ENCODE measurements at regions not wholly inside any gene's neighbourhood (a gene's known extent, or its start where the extent isn't known, plus 50 kb on each side); places are given as distances from the start of the nearest gene placed in this dataset.

GRCh38 chr10:78938695-78939672 lies 129.8 kb upstream of the ZMIZ1 start:
- DNase-seq, result no peak

- no peak for DNase-seq
Observed at GRCh38 chr10:78942091-78942501, 126.7 kb upstream of the ZMIZ1 start.

- DNase-seq, result no peak
Observed at GRCh38 chr10:78944723-78945312, 123.9 kb upstream of the ZMIZ1 start.

DNA sequence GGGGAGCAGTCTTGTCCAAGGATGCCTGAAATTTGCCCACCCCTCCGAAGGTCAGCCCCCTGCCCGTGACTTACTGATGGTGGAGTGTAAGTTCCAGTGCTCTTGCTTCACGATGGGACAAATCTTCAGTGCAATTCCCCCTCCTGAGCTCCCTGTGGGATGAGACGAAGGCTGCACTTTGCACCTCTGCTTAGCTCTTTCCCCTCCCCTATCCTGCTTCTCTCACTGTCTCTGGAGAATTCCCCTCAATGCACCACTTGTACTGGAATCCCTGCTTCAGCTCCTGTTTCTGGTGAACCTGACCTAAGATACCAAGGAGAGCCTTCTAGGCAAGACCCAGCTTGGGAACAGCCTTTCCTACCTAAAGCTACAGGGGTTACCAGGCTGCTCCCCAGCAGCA lies 122.9 kb upstream of the ZMIZ1 start:
- no peak for DNase-seq

DNA sequence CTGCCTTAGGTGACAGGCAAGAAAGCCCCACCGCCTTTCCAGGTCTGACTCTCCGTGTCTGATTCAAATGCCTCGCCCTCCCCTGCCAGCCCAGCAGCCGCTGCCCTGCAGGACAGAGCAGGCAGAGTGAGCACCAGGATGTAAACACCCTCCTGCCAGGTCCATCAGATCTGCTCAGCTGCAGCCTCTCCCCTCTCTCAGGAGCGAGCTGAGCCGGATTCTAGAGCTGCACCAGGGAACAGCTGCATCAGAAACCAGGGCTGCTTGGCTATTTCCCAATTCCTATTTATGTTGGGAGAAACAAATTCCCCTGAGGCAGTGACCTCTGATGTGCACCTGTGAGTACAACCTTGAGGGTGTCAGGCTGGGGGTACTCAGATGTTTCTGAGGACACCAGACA lies 121.5 kb upstream of the ZMIZ1 start:
- no peak for DNase-seq

- no peak for DNase-seq
Observed at GRCh38 chr10:78947733-78948132, 121.0 kb upstream of the ZMIZ1 start.

- no peak for DNase-seq
Observed at GRCh38 chr10:78948621-78949030, 120.1 kb upstream of the ZMIZ1 start.

DNA sequence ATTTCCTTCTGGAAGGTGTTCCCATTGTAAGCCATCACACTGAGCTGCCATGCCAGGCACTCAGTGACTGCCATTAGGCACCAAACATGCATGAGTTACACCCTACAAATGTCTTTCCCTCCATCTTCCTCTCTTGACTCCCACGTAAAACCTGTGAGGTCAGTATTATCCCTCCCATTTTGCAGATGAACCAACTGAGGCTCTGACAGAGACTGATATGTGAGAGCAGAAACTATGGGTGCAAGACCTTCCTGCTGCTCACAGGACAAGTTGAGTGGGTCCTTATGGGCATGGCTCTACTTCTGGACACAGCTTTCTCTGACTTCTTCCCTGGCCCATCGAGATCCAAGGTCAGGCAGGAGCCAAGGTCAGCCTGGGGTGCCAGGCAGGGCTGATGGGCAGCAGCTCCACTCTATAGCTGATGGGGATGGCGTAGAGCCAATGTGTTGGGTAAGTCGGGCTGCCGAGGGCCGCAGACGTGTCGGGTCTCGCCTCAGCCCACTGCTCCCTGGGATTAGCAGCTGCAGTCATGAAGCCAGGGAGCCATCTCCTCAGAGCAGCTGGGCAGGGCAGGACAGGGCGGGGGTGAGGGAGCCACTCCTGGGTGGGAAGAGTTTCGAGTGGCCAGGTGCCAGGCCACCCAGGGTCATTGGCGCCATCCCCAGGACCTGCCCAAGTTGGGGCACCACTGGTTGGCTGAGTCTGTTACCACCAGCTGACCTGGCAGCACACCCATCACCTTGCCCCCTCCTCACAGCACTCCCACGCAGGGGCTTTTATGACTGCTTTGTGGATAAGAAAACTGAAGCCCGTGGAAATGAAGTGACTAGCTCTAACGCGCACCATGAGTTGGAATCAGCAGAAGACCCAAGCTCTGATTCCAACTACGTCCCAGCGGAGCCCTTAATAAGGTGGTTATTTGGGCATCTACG lies 117.8 kb upstream of the ZMIZ1 start:
- DNase-seq, result no peak

DNA sequence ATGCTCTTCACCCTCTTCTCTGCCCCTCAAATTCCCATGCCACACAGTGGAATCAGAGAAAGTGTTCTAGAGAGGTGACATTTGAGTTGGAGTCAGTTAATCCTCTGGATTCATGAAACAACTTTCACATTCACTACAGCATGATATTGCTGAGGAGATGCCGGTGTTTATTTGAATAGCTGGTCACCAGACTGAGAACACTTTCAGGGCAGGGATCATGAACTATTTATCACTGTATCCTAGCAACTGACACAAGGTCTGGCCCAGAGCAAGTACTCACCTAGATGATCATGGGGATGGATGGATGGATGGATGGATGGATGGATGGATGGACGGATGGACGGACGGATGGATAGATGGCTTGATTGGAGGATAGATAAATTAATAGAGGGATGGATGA lies 116.7 kb upstream of the ZMIZ1 start:
- no peak for DNase-seq

DNA sequence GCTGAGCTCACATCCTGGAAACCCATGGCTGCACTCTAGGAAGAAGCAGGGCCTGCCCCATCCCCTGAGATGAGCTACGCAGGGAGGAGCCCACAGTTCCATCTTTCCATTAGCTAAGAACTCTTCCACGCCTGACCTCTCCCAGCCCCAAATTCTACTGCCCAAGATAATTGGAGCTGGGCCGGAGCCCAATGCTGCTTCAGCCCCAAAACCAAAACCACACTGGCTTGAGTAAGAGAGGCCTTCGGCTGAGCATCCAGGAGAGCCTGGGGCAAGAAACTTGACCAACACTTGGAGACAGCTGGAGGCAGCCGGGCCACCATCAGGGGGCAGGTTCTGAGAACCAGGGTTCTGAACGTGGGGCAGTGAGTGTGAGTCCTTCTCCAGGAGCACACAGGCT lies 116.1 kb upstream of the ZMIZ1 start:
- no peak for DNase-seq

DNA sequence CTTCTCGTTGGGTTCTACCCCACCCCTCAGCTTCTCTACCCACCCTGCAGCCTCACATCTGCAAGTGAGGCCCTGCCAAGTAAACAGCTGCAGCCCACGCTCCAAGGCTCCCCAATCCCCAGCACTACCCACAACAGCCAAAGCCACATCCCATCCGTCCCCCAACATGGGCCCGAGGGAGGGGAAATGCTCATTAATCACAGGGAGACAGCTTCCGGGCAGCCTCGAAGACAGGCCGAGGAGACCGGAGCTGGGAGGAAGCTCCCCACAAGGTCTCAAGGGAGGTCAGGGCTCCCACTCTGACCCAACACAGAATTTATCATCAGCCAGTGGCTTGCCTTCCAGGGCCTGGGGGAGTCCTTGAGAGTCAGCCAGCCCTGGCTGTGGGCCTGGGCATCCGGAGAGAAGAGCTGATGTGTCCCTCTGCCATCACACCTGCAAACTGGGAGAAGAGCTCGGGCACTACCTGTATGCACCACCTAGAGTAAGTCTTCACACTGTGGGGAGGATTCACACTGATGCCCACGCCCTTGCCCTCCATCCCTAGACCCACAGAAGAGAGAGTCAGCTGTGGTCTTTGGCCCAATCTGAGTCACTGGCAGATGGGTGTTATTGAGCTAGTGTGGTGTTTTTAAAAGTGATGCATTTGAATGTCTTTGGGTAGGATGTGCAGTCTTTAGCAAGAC lies 115.5 kb upstream of the ZMIZ1 start:
- DNase-seq, result no peak

DNA sequence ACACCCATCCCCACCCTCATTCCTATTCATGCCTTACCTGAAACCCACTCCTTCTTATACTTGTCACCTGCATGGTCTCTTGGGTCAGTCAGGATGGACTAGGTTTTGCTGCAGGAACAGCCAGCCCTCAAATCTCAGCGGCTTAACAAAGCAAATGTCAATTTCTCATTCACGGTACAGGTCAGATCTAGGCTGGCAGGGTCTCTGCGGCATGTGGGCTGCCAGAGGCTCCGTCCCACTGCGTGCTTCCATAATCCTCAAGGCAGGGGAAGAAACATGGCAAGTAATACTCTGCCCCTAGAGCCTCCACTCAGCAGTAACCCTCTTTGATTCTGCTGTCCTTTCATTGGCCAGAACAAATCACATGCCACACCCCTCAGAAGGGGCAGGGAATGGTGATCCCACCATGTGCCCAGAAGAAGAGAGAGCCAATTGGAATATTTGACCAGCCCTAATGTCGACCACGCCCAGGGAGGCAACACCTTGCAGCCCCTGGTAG lies 114.9 kb upstream of the ZMIZ1 start:
- no peak for DNase-seq

DNA sequence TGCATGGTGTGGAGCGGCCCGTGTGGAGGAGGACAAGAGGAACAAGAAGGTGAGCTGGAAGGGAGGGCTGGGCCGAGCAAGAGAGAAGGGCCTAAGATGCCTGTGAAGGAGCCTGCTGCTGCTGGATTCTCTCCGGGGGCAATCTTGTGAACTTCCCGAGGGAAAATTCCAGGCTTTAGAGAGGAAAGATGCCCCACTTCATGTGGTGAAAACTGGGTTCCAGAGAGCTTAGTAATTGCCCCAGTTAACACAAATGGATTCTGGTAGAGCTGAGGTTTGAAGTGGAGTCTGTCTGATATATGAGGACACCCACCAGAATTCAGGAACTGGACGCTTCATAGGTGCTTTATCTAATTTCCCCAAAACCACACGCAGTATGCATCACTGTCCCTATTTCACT lies 114.1 kb upstream of the ZMIZ1 start:
- no peak for DNase-seq

DNA sequence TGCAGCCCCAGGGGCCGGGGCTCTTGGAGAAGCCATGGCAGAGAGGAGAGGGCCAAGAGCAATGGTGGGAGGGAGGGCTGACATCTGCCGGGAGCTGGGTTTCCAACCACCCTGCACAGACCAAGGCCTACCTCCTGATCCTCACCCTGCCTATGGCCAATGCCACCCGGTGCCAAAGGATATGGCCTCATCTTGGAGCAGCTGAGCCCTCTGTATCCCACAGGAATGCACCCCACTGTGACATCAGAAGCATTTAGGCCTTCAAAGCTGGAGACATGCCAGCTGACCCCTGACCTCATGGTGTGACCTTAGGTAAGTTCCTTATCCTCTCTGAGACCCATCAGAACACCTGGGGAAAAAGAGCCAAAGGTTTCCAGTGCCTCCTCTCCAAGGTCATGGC lies 113.6 kb upstream of the ZMIZ1 start:
- DNase-seq, result no peak

DNA sequence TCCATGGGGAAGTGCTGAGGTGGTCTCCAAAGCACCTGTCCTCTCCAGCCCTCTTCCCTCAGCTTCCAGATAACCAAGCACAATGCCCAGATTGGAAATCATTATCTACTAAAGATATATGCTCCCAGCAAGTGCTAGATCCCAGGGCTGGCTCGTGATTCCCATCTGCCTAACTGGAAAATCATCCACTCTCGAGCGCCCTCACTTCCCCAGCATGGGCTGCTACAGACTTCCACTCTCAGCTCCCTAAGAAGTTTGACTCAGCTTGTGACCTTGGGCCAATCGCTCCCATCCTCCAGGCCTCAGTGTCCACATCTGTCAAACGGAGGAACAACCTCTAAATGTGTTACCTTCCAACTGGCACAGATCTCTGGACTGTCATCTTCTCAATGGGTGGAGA lies 112.4 kb upstream of the ZMIZ1 start:
- DNase-seq, result no peak

DNA sequence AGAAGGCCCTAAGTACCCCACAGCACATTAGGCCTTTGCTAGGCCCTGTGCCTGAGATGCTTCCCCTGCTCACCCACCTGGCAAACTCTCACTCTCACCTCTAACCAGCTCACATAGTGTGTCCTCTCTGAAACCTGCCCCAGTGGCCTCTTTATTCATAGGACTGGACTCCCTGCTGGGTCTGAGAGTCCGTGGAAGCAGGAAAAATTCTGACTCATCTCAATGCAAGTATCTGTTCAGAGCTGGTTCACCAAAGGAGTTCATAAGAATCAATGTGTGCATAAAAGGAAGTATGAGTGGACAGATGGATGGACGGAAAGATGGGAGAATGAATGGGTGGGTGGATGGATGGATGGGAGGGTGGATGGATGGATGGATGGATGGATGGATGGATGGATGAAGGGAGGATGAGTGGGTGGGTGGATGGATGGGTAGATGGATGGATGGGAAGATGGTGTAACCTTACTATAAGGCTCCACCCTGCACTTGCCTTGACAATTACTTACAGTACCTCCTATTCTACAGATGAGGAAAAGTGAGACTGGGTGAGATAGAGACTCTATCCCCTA lies 111.2 kb upstream of the ZMIZ1 start:
- DNase-seq, result no peak

GRCh38 chr10:78959217-78959923 lies 109.4 kb upstream of the ZMIZ1 start:
- no peak for DNase-seq

DNA sequence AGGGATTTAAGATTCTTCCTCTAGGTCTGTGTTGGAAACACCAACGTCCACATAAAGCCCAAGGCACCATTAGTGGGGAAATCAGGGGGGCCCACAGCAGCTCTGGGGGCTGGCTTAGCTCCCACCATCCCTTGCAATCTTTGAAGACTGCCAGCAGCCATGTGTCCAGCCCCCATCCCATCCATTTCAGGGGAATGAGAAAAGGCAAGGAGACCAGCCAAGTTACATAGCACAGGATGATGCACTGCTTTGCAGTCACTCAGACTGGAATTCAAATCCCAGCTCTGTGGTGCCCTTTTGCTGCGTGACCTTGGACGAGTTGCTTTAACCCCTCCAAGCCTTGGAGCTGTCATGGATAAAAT lies 108.9 kb upstream of the ZMIZ1 start:
- no peak for DNase-seq

GRCh38 chr10:78960316-78960800 lies 108.4 kb upstream of the ZMIZ1 start:
- no peak for DNase-seq

GRCh38 chr10:78961760-78962159 lies 107.0 kb upstream of the ZMIZ1 start:
- DNase-seq, result no peak

Data from stimulated activated CD8-positive, alpha-beta memory T cell treated with anti-CD3 and anti-CD28 coated beads, Interleukin-4, amount 100 ng/mL, for 48 hours (primary cell).